Osteoblast (primary cell): ENCODE measurements at regions not wholly inside any gene's neighbourhood (a gene's known extent, or its start where the extent isn't known, plus 50 kb on each side); places are given as distances from the start of the nearest gene placed in this dataset.

ENCODE experiments used
- DNase-seq: peaks from one replicate; pipeline ENCODE4 v3.0.0; 2011; ENCODE audit warnings: low spot score, mixed read lengths; ENCODE audit not compliant: insufficient read length; ENCODE audit errors: missing footprints
- H2AFZ ChIP-seq: 2 replicates; pipeline ENCODE4 v1.6.0; 2011; ENCODE audit warnings: mild to moderate bottlenecking, low read length
- H3K27ac ChIP-seq: 2 replicates; pipeline ENCODE4 v1.5.1; 2011; ENCODE audit warnings: mild to moderate bottlenecking, low read depth, low read length, moderate library complexity
- H3K27me3 ChIP-seq: 2 replicates; pipeline ENCODE4 v1.6.0; 2012; ENCODE audit warnings: mild to moderate bottlenecking, control low read depth, inconsistent platforms, low read length, moderate library complexity; ENCODE audit not compliant: insufficient read depth
- H3K36me3 ChIP-seq: 2 replicates; pipeline ENCODE4 v1.5.1; 2011; ENCODE audit warnings: mild to moderate bottlenecking, low read length, control low read depth, moderate library complexity; ENCODE audit not compliant: insufficient read depth
- H3K4me1 ChIP-seq: 2 replicates; pipeline ENCODE4 v1.5.1; 2011; ENCODE audit warnings: mild to moderate bottlenecking, low read length, control low read depth, moderate library complexity; ENCODE audit not compliant: insufficient read depth
- H3K4me2 ChIP-seq: 2 replicates; pipeline ENCODE4 v1.6.0; 2011; ENCODE audit warnings: mild to moderate bottlenecking, low read length; ENCODE audit not compliant: insufficient read depth
- H3K4me3 ChIP-seq: fragments of 200-600 bp; sonication (generic); 3 replicates; pipeline ENCODE4 v1.5.1; 2012; ENCODE audit warnings: mild to moderate bottlenecking, low read length, inconsistent platforms; ENCODE audit not compliant: insufficient read depth
- H3K79me2 ChIP-seq: 2 replicates; pipeline ENCODE4 v1.6.0; 2012; ENCODE audit warnings: mild to moderate bottlenecking, low read length, control low read depth, inconsistent platforms; ENCODE audit not compliant: insufficient read depth
- H3K9me3 ChIP-seq: 2 replicates; pipeline ENCODE4 v1.5.1; 2011; ENCODE audit warnings: low read depth, low read length, control low read depth
- H4K20me1 ChIP-seq: 2 replicates; pipeline ENCODE4 v1.6.0; 2012; ENCODE audit warnings: mild to moderate bottlenecking, low read length, control low read depth; ENCODE audit not compliant: insufficient read depth
- CTCF ChIP-seq: IDR thresholded peaks from 2 replicates; pipeline ENCODE4 v1.5.1; 2011; ENCODE audit warnings: mild to moderate bottlenecking, low read depth, low read length, moderate library complexity; ENCODE audit errors: extremely low read depth

GRCh38 chr7:33754933-33755928, 150.1 kb upstream of the BMPER start:
- no peaks in the 10 kb centered on the region for H4K20me1 ChIP-seq
- H2AFZ ChIP-seq, result no peak overlapping the region
- H3K79me2 ChIP-seq, result no peaks in the 10 kb centered on the region
- H3K9me3 ChIP-seq, result no peaks in the 10 kb centered on the region
- no peak for TF ChIP-seq CTCF
- no peak overlapping the region for H3K27ac ChIP-seq
- no peaks in the 10 kb centered on the region for H3K36me3 ChIP-seq
- no peak for DNase-seq
- H3K4me3 ChIP-seq, result no peak overlapping the region
- H3K27me3 ChIP-seq, result no peaks in the 10 kb centered on the region
- no peak overlapping the region for H3K4me2 ChIP-seq
- peaks cover 25% of the 10 kb centered on the region for H3K4me1 ChIP-seq

GRCh38 chr7:33757050-33757449, 148.3 kb upstream of the BMPER start:
- Histone ChIP-seq H3K9me3 (no peaks in the 10 kb centered on the region), H3K4me1 (peaks cover 20% of the 10 kb centered on the region), H3K36me3 (no peaks in the 10 kb centered on the region), H2AFZ (peak overlapping the region; percentile 1), H3K4me2 (peak overlapping the region; percentile 23), H3K27me3 (no peaks in the 10 kb centered on the region), H3K4me3 (no peak overlapping the region), H3K27ac (peak overlapping the region; percentile 29), H4K20me1 (no peaks in the 10 kb centered on the region), H3K79me2 (no peaks in the 10 kb centered on the region)
- peak; percentile 73 for DNase-seq
- TF ChIP-seq CTCF, result no peak

- no peaks in the 10 kb centered on the region for H3K36me3 ChIP-seq
Measured at GRCh38 chr7:33757563-33758165, 147.7 kb upstream of the BMPER start.

More at GRCh38 chr7:33757563-33758165, 147.7 kb upstream of the BMPER start:
- H3K4me2 ChIP-seq, result peak overlapping the region; percentile 23
- H3K27me3 ChIP-seq, result no peaks in the 10 kb centered on the region
- H3K4me3 ChIP-seq, result no peak overlapping the region
- peak; percentile 53 for TF ChIP-seq CTCF
- H3K9me3 ChIP-seq, result no peaks in the 10 kb centered on the region
- peak overlapping the region; percentile 1 for H2AFZ ChIP-seq
- H4K20me1 ChIP-seq, result no peaks in the 10 kb centered on the region
- no peak for DNase-seq
- peak overlapping the region; percentile 29 for H3K27ac ChIP-seq
- peaks cover 26% of the 10 kb centered on the region for H3K4me1 ChIP-seq
- no peaks in the 10 kb centered on the region for H3K79me2 ChIP-seq
